ENCODE measurements at regions not wholly inside any gene's neighbourhood (a gene's known extent, or its start where the extent isn't known, plus 50 kb on each side); places are given as distances from the start of the nearest gene placed in this dataset.
"Not testable (repeated sequence)": the region's sequence is repeated elsewhere in the genome, so short reads cannot be mapped to it uniquely, and the experiment has no call there.

DNA sequence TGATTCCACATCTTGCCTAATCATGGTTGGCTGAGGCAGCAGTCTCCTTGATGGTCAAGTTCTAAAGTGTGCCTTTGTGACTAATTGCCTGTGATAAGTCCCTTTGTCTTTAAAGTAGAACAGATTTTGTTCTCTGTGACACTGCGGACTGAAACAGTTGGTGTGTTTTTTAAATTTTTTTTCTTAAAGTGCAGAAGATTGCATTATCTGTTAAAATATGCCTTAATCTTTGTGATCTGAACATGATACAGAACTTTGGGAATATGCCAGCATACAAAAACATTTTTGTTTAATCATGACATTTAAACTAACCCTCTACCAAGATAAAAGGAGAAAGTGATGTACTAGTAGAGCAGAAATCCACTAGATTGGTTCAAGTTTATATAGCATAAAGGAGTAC lies 1260.6 kb upstream of the ADGRL2 start:
- no peak overlapping the region for H3K4me3 ChIP-seq (ENCODE audit: low read length)
- H3K27ac ChIP-seq (ENCODE audit: low read length), result no peak overlapping the region

DNA sequence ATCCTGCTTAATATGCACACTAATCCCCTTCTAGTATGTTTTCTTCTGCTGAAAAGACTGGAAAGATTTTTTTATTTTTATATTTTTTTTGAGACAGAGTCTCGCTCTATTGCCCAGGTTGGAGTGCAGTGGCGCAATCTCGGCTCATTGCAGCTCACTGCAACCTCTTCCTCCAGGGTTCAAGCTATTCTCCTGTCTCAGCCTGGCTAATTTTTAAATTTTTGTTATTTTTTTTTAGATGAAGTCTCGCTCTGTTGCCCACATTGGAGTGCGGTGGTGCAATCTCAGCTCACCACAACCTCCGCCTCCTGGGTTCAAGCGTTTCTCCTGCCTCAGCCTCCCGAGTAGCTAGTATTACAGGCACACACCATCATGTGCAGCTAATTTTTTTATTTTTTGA lies 1261.4 kb upstream of the ADGRL2 start:
- not testable (repeated sequence) for H2AFZ ChIP-seq (ENCODE audit: low read length)

More for the DNA sequence above, 1260.6 kb upstream of the ADGRL2 start:
- no peaks in the 10 kb centered on the region for H3K79me2 ChIP-seq (ENCODE audit: low read length)
- no peak for TF ChIP-seq EZH2phosphoT487 (IDR thresholded peaks at IDR 0.05; ENCODE audit: low read length)
- TF ChIP-seq EZH2 (optimal IDR thresholded peaks at IDR 0.05; ENCODE audit: low read depth, low read length), result no peak
- TF ChIP-seq, protein P1, sequence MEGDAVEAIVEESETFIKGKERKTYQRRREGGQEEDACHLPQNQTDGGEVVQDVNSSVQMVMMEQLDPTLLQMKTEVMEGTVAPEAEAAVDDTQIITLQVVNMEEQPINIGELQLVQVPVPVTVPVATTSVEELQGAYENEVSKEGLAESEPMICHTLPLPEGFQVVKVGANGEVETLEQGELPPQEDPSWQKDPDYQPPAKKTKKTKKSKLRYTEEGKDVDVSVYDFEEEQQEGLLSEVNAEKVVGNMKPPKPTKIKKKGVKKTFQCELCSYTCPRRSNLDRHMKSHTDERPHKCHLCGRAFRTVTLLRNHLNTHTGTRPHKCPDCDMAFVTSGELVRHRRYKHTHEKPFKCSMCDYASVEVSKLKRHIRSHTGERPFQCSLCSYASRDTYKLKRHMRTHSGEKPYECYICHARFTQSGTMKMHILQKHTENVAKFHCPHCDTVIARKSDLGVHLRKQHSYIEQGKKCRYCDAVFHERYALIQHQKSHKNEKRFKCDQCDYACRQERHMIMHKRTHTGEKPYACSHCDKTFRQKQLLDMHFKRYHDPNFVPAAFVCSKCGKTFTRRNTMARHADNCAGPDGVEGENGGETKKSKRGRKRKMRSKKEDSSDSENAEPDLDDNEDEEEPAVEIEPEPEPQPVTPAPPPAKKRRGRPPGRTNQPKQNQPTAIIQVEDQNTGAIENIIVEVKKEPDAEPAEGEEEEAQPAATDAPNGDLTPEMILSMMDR (IDR thresholded peaks at IDR 0.05; ENCODE audit: low read length), result no peak
- no peaks in the 10 kb centered on the region for H3K36me3 ChIP-seq (replicated peaks; ENCODE audit: insufficient read depth, low read length)
- no peak overlapping the region for H3K9ac ChIP-seq (ENCODE audit: low read length)
- H3F3A ChIP-seq (ENCODE audit: insufficient read depth, low read length), result no peaks in the 10 kb centered on the region
- no peak overlapping the region for H2AFZ ChIP-seq (ENCODE audit: low read length)
- H3K27me3 ChIP-seq (replicated peaks; ENCODE audit: insufficient read depth, low read length), result no peaks in the 10 kb centered on the region
- H3K9me2 ChIP-seq (replicated peaks; ENCODE audit: insufficient read depth, low read length), result no peaks in the 10 kb centered on the region
- H3K9me3 ChIP-seq (replicated peaks; ENCODE audit: insufficient read depth, low read length), result no peaks in the 10 kb centered on the region
- no peak for DNase-seq
- H4K20me1 ChIP-seq (ENCODE audit: insufficient read depth, low read length), result no peaks in the 10 kb centered on the region
- no peak overlapping the region for H3K4me2 ChIP-seq (ENCODE audit: low read depth, low read length)
- H3K4me1 ChIP-seq (ENCODE audit: low read length), result no peaks in the 10 kb centered on the region

DNA sequence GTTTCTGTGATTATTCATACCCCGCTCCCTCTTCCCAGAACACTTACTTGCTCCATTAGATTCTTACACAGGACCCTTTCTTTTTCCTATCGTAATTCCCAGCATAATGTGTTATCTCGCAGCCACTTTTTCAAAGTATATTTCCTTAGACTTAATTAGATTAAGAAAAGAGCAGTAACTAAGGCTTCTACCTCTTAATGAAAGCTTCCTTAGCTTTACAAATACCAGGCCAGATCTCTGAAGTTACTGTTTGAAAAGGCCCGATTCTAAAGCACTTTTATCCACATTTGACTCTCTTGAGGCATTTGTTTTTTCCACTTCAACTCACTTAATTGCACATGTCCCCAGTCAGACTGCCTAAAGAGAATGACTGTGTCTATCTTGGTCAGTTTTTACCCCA lies 1264.3 kb upstream of the ADGRL2 start:
- H3K4me2 ChIP-seq (ENCODE audit: low read depth, low read length), result no peak overlapping the region
- no peaks in the 10 kb centered on the region for H3F3A ChIP-seq (ENCODE audit: insufficient read depth, low read length)
- DNase-seq, result no peak
- TF ChIP-seq EZH2 (optimal IDR thresholded peaks at IDR 0.05; ENCODE audit: low read depth, low read length), result no peak
- TF ChIP-seq, protein P1 (IDR thresholded peaks at IDR 0.05; ENCODE audit: low read length), result no peak
- TF ChIP-seq EZH2phosphoT487 (IDR thresholded peaks at IDR 0.05; ENCODE audit: low read length), result no peak
- H3K4me3 ChIP-seq (ENCODE audit: low read length), result no peak overlapping the region
- H4K20me1 ChIP-seq (ENCODE audit: insufficient read depth, low read length), result no peaks in the 10 kb centered on the region
- no peak overlapping the region for H3K9ac ChIP-seq (ENCODE audit: low read length)
- no peaks in the 10 kb centered on the region for H3K9me3 ChIP-seq (replicated peaks; ENCODE audit: insufficient read depth, low read length)
- H2AFZ ChIP-seq (ENCODE audit: low read length), result no peak overlapping the region
- H3K4me1 ChIP-seq (ENCODE audit: low read length), result peaks cover 4% of the 10 kb centered on the region
- no peaks in the 10 kb centered on the region for H3K36me3 ChIP-seq (replicated peaks; ENCODE audit: insufficient read depth, low read length)
- H3K79me2 ChIP-seq (ENCODE audit: low read length), result no peaks in the 10 kb centered on the region
- no peaks in the 10 kb centered on the region for H3K27me3 ChIP-seq (replicated peaks; ENCODE audit: insufficient read depth, low read length)
- no peaks in the 10 kb centered on the region for H3K9me2 ChIP-seq (replicated peaks; ENCODE audit: insufficient read depth, low read length)
- no peak overlapping the region for H3K27ac ChIP-seq (ENCODE audit: low read length)

More for the DNA sequence above, 1261.4 kb upstream of the ADGRL2 start:
- not testable (repeated sequence) for H3K4me3 ChIP-seq (ENCODE audit: low read length); H3K79me2 ChIP-seq (ENCODE audit: low read length); H4K20me1 ChIP-seq (ENCODE audit: insufficient read depth, low read length); H3K9me2 ChIP-seq (replicated peaks; ENCODE audit: insufficient read depth, low read length); H3K27ac ChIP-seq (ENCODE audit: low read length); H3K4me1 ChIP-seq (ENCODE audit: low read length); H3K9me3 ChIP-seq (replicated peaks; ENCODE audit: insufficient read depth, low read length); DNase-seq; H3F3A ChIP-seq (ENCODE audit: insufficient read depth, low read length); H3K9ac ChIP-seq (ENCODE audit: low read length); H3K27me3 ChIP-seq (replicated peaks; ENCODE audit: insufficient read depth, low read length); H3K4me2 ChIP-seq (ENCODE audit: low read depth, low read length); H3K36me3 ChIP-seq (replicated peaks; ENCODE audit: insufficient read depth, low read length)

DNA sequence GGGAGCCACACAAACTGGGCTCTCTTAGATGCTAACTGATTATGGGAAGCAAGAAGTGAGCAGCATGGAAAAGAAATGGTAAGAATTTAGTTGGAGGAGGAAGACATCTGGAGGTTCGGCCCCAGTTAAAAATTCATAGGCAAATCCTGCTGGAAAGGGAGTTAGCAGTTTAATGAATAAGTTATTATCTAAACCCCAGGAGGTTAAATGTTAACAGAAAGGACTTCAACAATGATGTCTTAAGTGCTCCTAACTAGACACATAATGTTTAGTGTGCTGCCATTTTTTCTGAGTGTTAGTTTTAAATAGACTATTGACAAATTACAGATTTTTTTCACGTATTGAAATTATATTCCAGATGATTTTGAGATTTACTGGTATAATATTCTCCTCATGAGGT lies 1265.3 kb upstream of the ADGRL2 start:
- Histone ChIP-seq H2AFZ (ENCODE audit: low read length) (no peak overlapping the region), H3K27ac (ENCODE audit: low read length) (no peak overlapping the region), H3K9ac (ENCODE audit: low read length) (no peak overlapping the region)

More for the DNA sequence above, 1265.3 kb upstream of the ADGRL2 start:
- Histone ChIP-seq H3K36me3 (replicated peaks; ENCODE audit: insufficient read depth, low read length) (no peaks in the 10 kb centered on the region), H3K9me3 (replicated peaks; ENCODE audit: insufficient read depth, low read length) (no peaks in the 10 kb centered on the region), H3K4me3 (ENCODE audit: low read length) (no peak overlapping the region), H3K79me2 (ENCODE audit: low read length) (no peaks in the 10 kb centered on the region), H3K4me2 (ENCODE audit: low read depth, low read length) (no peak overlapping the region), H4K20me1 (ENCODE audit: insufficient read depth, low read length) (no peaks in the 10 kb centered on the region), H3K9me2 (replicated peaks; ENCODE audit: insufficient read depth, low read length) (no peaks in the 10 kb centered on the region), H3F3A (ENCODE audit: insufficient read depth, low read length) (no peaks in the 10 kb centered on the region; the same call in 1 of the 2 replicates), H3K27me3 (replicated peaks; ENCODE audit: insufficient read depth, low read length) (no peaks in the 10 kb centered on the region), H3K4me1 (ENCODE audit: low read length) (peaks cover 14% of the 10 kb centered on the region)
- no peak for DNase-seq
- no peak for TF ChIP-seq EZH2 (optimal IDR thresholded peaks at IDR 0.05; ENCODE audit: low read depth, low read length)
- no peak for TF ChIP-seq EZH2phosphoT487 (IDR thresholded peaks at IDR 0.05; ENCODE audit: low read length)
- TF ChIP-seq, protein P1 (IDR thresholded peaks at IDR 0.05; ENCODE audit: low read length), result no peak

Measured in MM.1S (cell line).